Activated T-cell treated with anti-CD3 and anti-CD28 coated beads, Interleukin-2, amount 50 U/mL, for 4 hours (primary cell): ENCODE measurements at regions not wholly inside any gene's neighbourhood (a gene's known extent, or its start where the extent isn't known, plus 50 kb on each side); places are given as distances from the start of the nearest gene placed in this dataset.

Experiments
- ATAC-seq, 2 donors: fragments of 200-7000 bp; cut with Tn5 transposase; one replicate each; pipeline ENCODE4 v1.10.0; 2021
- DNase-seq: peaks from one replicate; pipeline ENCODE4 v3.0.0-alpha.2; 2020
- H3K27me3 Mint-ChIP-seq: one replicate; pipeline ENCODE4 v1.8.0; 2021; ENCODE audit warnings: low read depth, mixed read lengths
- H3K36me3 Mint-ChIP-seq: one replicate; pipeline ENCODE4 v1.8.0; 2022; ENCODE audit warnings: mixed read lengths; ENCODE audit not compliant: insufficient read depth
- H3K4me1 Mint-ChIP-seq: one replicate; pipeline ENCODE4 v1.8.0; 2021; ENCODE audit warnings: low read depth, mixed read lengths
- H3K4me3 Mint-ChIP-seq: one replicate; pipeline ENCODE4 v1.8.0; 2021; ENCODE audit warnings: mild to moderate bottlenecking, moderate library complexity, mixed read lengths
- H3K9me3 Mint-ChIP-seq: one replicate; pipeline ENCODE4 v1.8.0; 2021; ENCODE audit warnings: mixed read lengths

GRCh38 chr9:118183576-118183975 is 479.4 kb downstream of the TLR4 start:
- Mint-ChIP-seq H3K4me1 (no peaks in the 10 kb centered on the region), H3K9me3 (peaks cover 3% of the 10 kb centered on the region), H3K27me3 (no peaks in the 10 kb centered on the region), H3K36me3 (no peaks in the 10 kb centered on the region), H3K4me3 (no peak overlapping the region)
- ATAC-seq (no peak), DNase-seq (no peak)

- Mint-ChIP-seq H3K36me3 (no peaks in the 10 kb centered on the region), H3K27me3 (no peaks in the 10 kb centered on the region), H3K9me3 (no peaks in the 10 kb centered on the region), H3K4me3 (no peak overlapping the region), H3K4me1 (no peaks in the 10 kb centered on the region)
- ATAC-seq (no peak), DNase-seq (no peak)
Measured at GRCh38 chr9:118187408-118187807, 483.2 kb downstream of the TLR4 start.

GRCh38 chr9:118189615-118190014 is 485.4 kb downstream of the TLR4 start:
- no peak for DNase-seq
- no peak overlapping the region for H3K4me3 Mint-ChIP-seq
- ATAC-seq = no peak
- no peaks in the 10 kb centered on the region for H3K4me1 Mint-ChIP-seq
- no peaks in the 10 kb centered on the region for H3K9me3 Mint-ChIP-seq
- H3K27me3 Mint-ChIP-seq = no peaks in the 10 kb centered on the region
- no peaks in the 10 kb centered on the region for H3K36me3 Mint-ChIP-seq

GRCh38 chr9:118192807-118193206 is 488.6 kb downstream of the TLR4 start:
- no peak for DNase-seq
- H3K9me3 Mint-ChIP-seq = peaks cover 8% of the 10 kb centered on the region
- H3K4me3 Mint-ChIP-seq = no peak overlapping the region
- no peak for ATAC-seq
- no peaks in the 10 kb centered on the region for H3K4me1 Mint-ChIP-seq
- no peaks in the 10 kb centered on the region for H3K27me3 Mint-ChIP-seq
- H3K36me3 Mint-ChIP-seq = no peaks in the 10 kb centered on the region

GRCh38 chr9:118209343-118209742 is 505.1 kb downstream of the TLR4 start:
- H3K36me3 Mint-ChIP-seq = no peaks in the 10 kb centered on the region
- DNase-seq (no peak), ATAC-seq (no peak)
- H3K4me3 Mint-ChIP-seq = no peak overlapping the region
- H3K9me3 Mint-ChIP-seq = no peaks in the 10 kb centered on the region
- H3K4me1 Mint-ChIP-seq = no peaks in the 10 kb centered on the region
- peaks cover 4% of the 10 kb centered on the region for H3K27me3 Mint-ChIP-seq

GRCh38 chr9:118215549-118215948 is 511.3 kb downstream of the TLR4 start:
- Mint-ChIP-seq H3K4me1 (no peaks in the 10 kb centered on the region), H3K27me3 (peaks cover 4% of the 10 kb centered on the region)

GRCh38 chr9:118222375-118222774 is 518.2 kb downstream of the TLR4 start:
- Mint-ChIP-seq H3K9me3 (no peaks in the 10 kb centered on the region), H3K36me3 (no peaks in the 10 kb centered on the region), H3K27me3 (peaks cover 3% of the 10 kb centered on the region), H3K4me3 (no peak overlapping the region), H3K4me1 (no peaks in the 10 kb centered on the region)
- DNase-seq = no peak
- no peak for ATAC-seq

More at GRCh38 chr9:118215549-118215948, 511.3 kb downstream of the TLR4 start:
- no peaks in the 10 kb centered on the region for H3K36me3 Mint-ChIP-seq
- H3K4me3 Mint-ChIP-seq = no peak overlapping the region
- DNase-seq (no peak), ATAC-seq (no peak)
- H3K9me3 Mint-ChIP-seq = no peaks in the 10 kb centered on the region

GRCh38 chr9:118223111-118223510 is 518.9 kb downstream of the TLR4 start:
- H3K4me3 Mint-ChIP-seq = no peak overlapping the region
- DNase-seq (no peak), ATAC-seq (no peak)
- H3K36me3 Mint-ChIP-seq = no peaks in the 10 kb centered on the region
- no peaks in the 10 kb centered on the region for H3K9me3 Mint-ChIP-seq
- no peaks in the 10 kb centered on the region for H3K4me1 Mint-ChIP-seq
- peaks cover 3% of the 10 kb centered on the region for H3K27me3 Mint-ChIP-seq

GRCh38 chr9:118230329-118230728 is 526.1 kb downstream of the TLR4 start:
- DNase-seq (no peak), ATAC-seq (no peak)
- H3K27me3 Mint-ChIP-seq = no peaks in the 10 kb centered on the region
- no peaks in the 10 kb centered on the region for H3K4me1 Mint-ChIP-seq
- H3K4me3 Mint-ChIP-seq = no peak overlapping the region
- no peaks in the 10 kb centered on the region for H3K36me3 Mint-ChIP-seq
- no peaks in the 10 kb centered on the region for H3K9me3 Mint-ChIP-seq

GRCh38 chr9:118236625-118237024 is 532.4 kb downstream of the TLR4 start:
- Mint-ChIP-seq H3K27me3 (no peaks in the 10 kb centered on the region), H3K4me3 (no peak overlapping the region), H3K36me3 (no peaks in the 10 kb centered on the region), H3K4me1 (no peaks in the 10 kb centered on the region), H3K9me3 (peaks cover 7% of the 10 kb centered on the region)
- no peak for ATAC-seq
- no peak for DNase-seq

GRCh38 chr9:118238139-118238538 is 533.9 kb downstream of the TLR4 start:
- H3K9me3 Mint-ChIP-seq = peaks cover 7% of the 10 kb centered on the region

GRCh38 chr9:118252027-118252426 is 547.8 kb downstream of the TLR4 start:
- no peaks in the 10 kb centered on the region for H3K36me3 Mint-ChIP-seq
- H3K9me3 Mint-ChIP-seq = peaks cover 8% of the 10 kb centered on the region
- H3K27me3 Mint-ChIP-seq = no peaks in the 10 kb centered on the region
- DNase-seq = no peak
- no peak for ATAC-seq
- no peaks in the 10 kb centered on the region for H3K4me1 Mint-ChIP-seq
- no peak overlapping the region for H3K4me3 Mint-ChIP-seq

More at GRCh38 chr9:118238139-118238538, 533.9 kb downstream of the TLR4 start:
- ATAC-seq (no peak), DNase-seq (no peak)
- Mint-ChIP-seq H3K36me3 (no peaks in the 10 kb centered on the region), H3K27me3 (no peaks in the 10 kb centered on the region), H3K4me3 (no peak overlapping the region), H3K4me1 (no peaks in the 10 kb centered on the region)

- H3K4me3 Mint-ChIP-seq = no peak overlapping the region
Measured at GRCh38 chr9:118262191-118262590, 558.0 kb downstream of the TLR4 start.

GRCh38 chr9:118263949-118264348 is 559.7 kb downstream of the TLR4 start:
- no peaks in the 10 kb centered on the region for H3K27me3 Mint-ChIP-seq
- H3K9me3 Mint-ChIP-seq = peaks cover 12% of the 10 kb centered on the region
- H3K4me1 Mint-ChIP-seq = no peaks in the 10 kb centered on the region
- H3K4me3 Mint-ChIP-seq = no peak overlapping the region
- ATAC-seq = no peak
- no peak for DNase-seq
- no peaks in the 10 kb centered on the region for H3K36me3 Mint-ChIP-seq

More at GRCh38 chr9:118262191-118262590, 558.0 kb downstream of the TLR4 start:
- ATAC-seq (no peak), DNase-seq (no peak)
- Mint-ChIP-seq H3K9me3 (peaks cover 16% of the 10 kb centered on the region), H3K27me3 (no peaks in the 10 kb centered on the region), H3K36me3 (no peaks in the 10 kb centered on the region), H3K4me1 (no peaks in the 10 kb centered on the region)

- no peak for DNase-seq
- H3K4me3 Mint-ChIP-seq = no peak overlapping the region
- no peaks in the 10 kb centered on the region for H3K27me3 Mint-ChIP-seq
- no peaks in the 10 kb centered on the region for H3K4me1 Mint-ChIP-seq
- no peak for ATAC-seq
- H3K9me3 Mint-ChIP-seq = no peaks in the 10 kb centered on the region
- no peaks in the 10 kb centered on the region for H3K36me3 Mint-ChIP-seq
Measured at GRCh38 chr9:118268046-118268445, 563.8 kb downstream of the TLR4 start.

GRCh38 chr9:118269623-118270022 is 565.4 kb downstream of the TLR4 start:
- H3K36me3 Mint-ChIP-seq = no peaks in the 10 kb centered on the region
- H3K4me3 Mint-ChIP-seq = no peak overlapping the region
- no peaks in the 10 kb centered on the region for H3K4me1 Mint-ChIP-seq
- no peak for DNase-seq
- ATAC-seq = no peak
- H3K27me3 Mint-ChIP-seq = no peaks in the 10 kb centered on the region
- H3K9me3 Mint-ChIP-seq = no peaks in the 10 kb centered on the region
